KOPT-K1 (cell line): ENCODE measurements at regions not wholly inside any gene's neighbourhood (a gene's known extent, or its start where the extent isn't known, plus 50 kb on each side); places are given as distances from the start of the nearest gene placed in this dataset.

Experiments
- H3K27ac ChIP-seq: fragments of 200-600 bp; sonication (generic); 2 replicates; pipeline ENCODE4 v1.5.1; 2016; ENCODE audit warnings: antibody characterized with exemption, mild to moderate bottlenecking, low read depth, low read length; ENCODE audit not compliant: poor library complexity, severe bottlenecking
- H3K36me3 ChIP-seq: fragments of 200-600 bp; sonication (generic); 2 replicates; pipeline ENCODE4 v1.5.1; 2017; ENCODE audit warnings: antibody characterized with exemption, mild to moderate bottlenecking, low read length, moderate library complexity; ENCODE audit not compliant: insufficient read depth
- H3K9me3 ChIP-seq: fragments of 200-600 bp; sonication (generic); 2 replicates; pipeline ENCODE4 v1.5.1; 2017; ENCODE audit warnings: antibody characterized with exemption, low read length, mild to moderate bottlenecking; ENCODE audit not compliant: insufficient read depth, poor library complexity, severe bottlenecking

- no peaks in the 10 kb centered on the region for H3K36me3 ChIP-seq
- H3K27ac ChIP-seq, result no peak overlapping the region
- H3K9me3 ChIP-seq, result no peaks in the 10 kb centered on the region
Measured at GRCh38 chr2:199160081-199160480, 297.7 kb downstream of the SATB2 start.

- Histone ChIP-seq H3K36me3 (no peaks in the 10 kb centered on the region), H3K9me3 (no peaks in the 10 kb centered on the region), H3K27ac (no peak overlapping the region)
Measured at GRCh38 chr2:199148076-199148845, 309.5 kb downstream of the SATB2 start.

DNA sequence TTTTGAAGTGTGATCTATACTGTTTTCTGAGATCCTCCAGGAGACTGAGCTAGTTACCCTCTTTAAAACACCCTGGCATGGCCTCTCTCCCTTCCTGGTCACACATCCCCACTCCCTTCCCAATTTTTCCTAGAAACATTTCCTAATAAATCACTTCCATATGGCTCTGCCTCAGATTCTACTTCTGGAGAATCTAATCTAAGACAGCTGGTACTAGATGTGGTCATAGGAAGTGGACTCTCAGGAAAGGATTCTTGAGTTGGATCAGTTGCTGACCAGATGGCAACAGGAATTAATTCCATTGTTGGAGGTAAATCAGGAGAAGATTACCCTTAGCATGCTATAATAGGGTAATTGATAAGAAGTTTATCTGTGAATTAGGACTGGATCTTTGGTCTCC, 310.5 kb downstream of the SATB2 start:
- H3K9me3 ChIP-seq, result no peaks in the 10 kb centered on the region
- no peak overlapping the region for H3K27ac ChIP-seq
- no peaks in the 10 kb centered on the region for H3K36me3 ChIP-seq

DNA sequence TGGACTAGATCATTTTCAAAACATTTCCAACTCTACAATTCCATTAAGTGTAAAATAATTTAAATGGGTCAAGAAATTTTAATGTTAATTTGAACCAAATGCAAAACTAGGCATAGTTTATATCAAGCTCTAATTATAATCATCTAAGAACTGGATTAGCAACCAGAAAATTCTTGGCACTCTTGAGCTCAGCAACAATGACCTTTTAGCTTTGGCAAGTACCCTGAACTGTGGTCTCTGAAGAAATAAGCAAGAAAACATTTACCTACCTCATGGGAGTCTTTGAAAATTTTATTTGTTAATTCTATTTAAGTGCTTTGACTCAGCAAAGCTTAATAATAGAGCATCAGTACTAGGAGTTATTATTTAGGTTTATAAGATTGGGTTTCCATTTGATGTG, 313.2 kb downstream of the SATB2 start:
- Histone ChIP-seq H3K9me3 (no peaks in the 10 kb centered on the region), H3K36me3 (no peaks in the 10 kb centered on the region), H3K27ac (no peak overlapping the region)

DNA sequence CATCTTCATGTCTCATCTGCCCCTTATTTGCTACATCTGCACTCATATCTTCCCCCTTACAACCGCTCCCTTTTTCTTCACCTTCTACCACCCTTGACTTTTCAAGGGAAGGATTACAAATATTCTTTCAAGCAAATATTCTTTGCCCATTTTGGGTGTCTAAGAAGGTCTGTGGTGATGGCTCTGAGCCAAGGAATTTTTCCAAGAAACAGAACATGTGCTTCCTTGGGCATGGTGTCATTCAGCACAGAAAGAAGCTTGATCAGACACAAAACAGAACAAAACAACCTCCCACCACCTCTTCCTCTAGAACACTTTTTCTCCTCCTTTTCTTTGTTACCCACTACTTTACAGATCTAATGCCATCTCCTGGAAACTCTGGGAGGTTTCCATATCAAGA, 313.7 kb downstream of the SATB2 start:
- Histone ChIP-seq H3K27ac (no peak overlapping the region), H3K36me3 (no peaks in the 10 kb centered on the region), H3K9me3 (no peaks in the 10 kb centered on the region)

DNA sequence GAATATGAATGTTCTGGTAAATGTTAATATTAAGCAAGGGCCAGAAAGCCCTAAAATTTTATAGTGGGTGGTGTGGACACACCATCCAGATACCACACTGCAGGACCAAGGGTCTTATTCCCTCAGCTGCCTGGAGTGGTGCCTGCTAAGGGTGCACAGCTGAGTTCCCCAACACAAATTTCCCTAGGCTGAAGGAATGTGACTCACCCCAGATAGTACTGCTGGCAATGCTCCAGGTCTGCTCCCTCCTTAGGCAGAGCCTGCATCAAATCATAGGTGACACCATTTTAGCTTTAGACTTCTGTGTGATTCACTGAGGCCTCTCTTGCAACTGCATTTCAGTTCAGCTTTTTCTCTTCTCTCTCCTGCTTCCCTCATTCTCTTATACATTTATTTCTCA, 321.1 kb downstream of the SATB2 start:
- H3K9me3 ChIP-seq, result no peaks in the 10 kb centered on the region
- no peaks in the 10 kb centered on the region for H3K36me3 ChIP-seq
- no peak overlapping the region for H3K27ac ChIP-seq

GRCh38 chr2:199136242-199136641, 321.5 kb downstream of the SATB2 start:
- no peaks in the 10 kb centered on the region for H3K36me3 ChIP-seq
- H3K9me3 ChIP-seq, result no peaks in the 10 kb centered on the region
- H3K27ac ChIP-seq, result no peak overlapping the region

DNA sequence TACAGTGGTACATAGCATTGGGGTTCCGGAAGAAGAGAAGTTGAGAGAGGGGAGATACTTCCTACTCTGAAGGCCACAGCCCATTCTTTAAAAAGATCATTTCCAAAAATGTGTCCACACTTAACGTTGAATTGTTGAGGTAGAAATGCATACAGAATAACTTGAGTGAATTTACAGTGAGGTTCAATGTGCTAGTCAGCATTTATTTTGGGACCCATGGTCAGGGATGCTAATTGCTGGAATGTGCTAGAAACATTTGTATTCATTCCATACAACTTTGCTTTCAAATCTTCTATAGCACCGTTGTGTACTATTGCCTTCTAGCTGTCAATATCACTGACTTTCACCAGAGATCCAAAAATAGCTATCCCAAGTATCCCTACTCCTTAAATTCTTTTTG, 325.9 kb downstream of the SATB2 start:
- Histone ChIP-seq H3K27ac (no peak overlapping the region), H3K9me3 (no peaks in the 10 kb centered on the region), H3K36me3 (no peaks in the 10 kb centered on the region)

DNA sequence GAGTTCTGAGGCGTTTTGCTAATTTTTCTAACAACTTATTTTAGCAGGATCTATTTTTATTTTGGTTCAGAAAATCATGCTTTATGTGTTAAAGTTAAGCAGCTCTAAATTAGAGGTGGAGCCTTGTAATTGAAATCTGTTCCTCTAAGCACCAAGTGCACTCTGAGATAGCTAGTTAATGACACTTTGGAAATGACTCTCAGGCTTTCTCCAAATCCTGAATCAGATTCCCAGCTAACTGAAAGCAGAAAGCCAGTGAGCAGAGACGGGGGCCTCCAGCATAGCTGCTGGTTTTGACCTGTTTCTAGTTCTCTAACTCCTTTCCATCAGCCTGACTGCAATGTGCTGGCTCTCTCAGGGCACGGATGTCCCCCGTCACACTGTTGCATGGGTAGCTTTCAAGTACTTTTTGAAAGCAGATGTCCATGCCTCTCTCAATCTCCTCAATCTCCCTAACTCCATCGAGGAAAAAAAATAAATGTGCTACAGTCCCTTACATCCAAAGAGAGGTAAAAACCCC, 326.5 kb downstream of the SATB2 start:
- H3K27ac ChIP-seq, result no peak overlapping the region
- H3K36me3 ChIP-seq, result no peaks in the 10 kb centered on the region
- no peaks in the 10 kb centered on the region for H3K9me3 ChIP-seq

- no peak overlapping the region for H3K27ac ChIP-seq
Measured at GRCh38 chr2:199130501-199130900, 327.2 kb downstream of the SATB2 start.

GRCh38 chr2:199128476-199129229, 329.1 kb downstream of the SATB2 start:
- Histone ChIP-seq H3K27ac (no peak overlapping the region), H3K36me3 (no peaks in the 10 kb centered on the region), H3K9me3 (no peaks in the 10 kb centered on the region)

More at GRCh38 chr2:199130501-199130900, 327.2 kb downstream of the SATB2 start:
- Histone ChIP-seq H3K36me3 (no peaks in the 10 kb centered on the region), H3K9me3 (no peaks in the 10 kb centered on the region)

- H3K36me3 ChIP-seq, result no peaks in the 10 kb centered on the region
- H3K9me3 ChIP-seq, result no peaks in the 10 kb centered on the region
- no peak overlapping the region for H3K27ac ChIP-seq
Measured at GRCh38 chr2:199119796-199120195, 337.9 kb downstream of the SATB2 start.

DNA sequence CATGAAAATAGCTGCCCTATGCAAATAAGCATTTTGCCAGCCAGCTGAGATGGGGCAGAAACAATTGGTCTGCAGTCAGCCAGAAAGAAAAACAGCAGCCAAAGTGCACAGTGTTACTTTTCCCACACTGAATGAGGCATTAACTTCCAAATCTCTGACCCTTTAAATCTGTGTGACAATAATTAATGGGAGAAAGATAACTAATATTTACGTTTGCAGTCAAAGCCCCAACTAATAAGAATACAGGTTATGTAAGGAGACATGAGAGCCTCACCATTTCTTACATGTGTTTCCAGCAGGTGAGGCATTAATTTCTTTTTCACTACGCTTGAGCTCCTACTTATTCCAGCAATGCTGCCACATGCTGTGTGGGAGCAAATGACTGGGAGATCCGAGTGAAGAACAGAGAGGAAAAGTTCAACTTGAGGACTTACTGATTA, 339.0 kb downstream of the SATB2 start:
- no peaks in the 10 kb centered on the region for H3K9me3 ChIP-seq
- H3K36me3 ChIP-seq, result no peaks in the 10 kb centered on the region
- H3K27ac ChIP-seq, result no peak overlapping the region

- H3K27ac ChIP-seq, result no peak overlapping the region
- no peaks in the 10 kb centered on the region for H3K9me3 ChIP-seq
- H3K36me3 ChIP-seq, result no peaks in the 10 kb centered on the region
Measured at GRCh38 chr2:199115169-199115568, 342.6 kb downstream of the SATB2 start.

DNA sequence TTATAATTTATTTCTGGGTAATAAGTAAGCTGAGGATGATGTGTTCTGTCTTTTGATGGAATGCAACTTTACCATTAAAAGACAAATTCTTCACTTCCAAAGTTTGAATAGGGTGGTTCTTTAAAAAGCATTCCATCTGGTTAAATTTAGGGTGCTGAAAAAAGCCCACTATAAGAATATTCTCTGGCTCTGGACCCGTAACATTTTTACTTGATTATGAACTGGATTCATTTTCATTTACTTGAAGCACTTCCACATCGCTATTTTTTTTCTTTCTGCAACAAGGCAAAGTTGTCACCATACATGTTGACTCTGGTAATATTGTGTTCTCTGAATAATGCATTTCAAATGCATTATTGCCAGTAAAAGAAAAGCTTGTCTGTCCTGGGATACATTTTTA, 344.6 kb downstream of the SATB2 start:
- H3K27ac ChIP-seq, result no peak overlapping the region
- no peaks in the 10 kb centered on the region for H3K36me3 ChIP-seq
- H3K9me3 ChIP-seq, result no peaks in the 10 kb centered on the region
